ENCODE measurements at regions not wholly inside any gene's neighbourhood (a gene's known extent, or its start where the extent isn't known, plus 50 kb on each side); places are given as distances from the start of the nearest gene placed in this dataset.

DNA sequence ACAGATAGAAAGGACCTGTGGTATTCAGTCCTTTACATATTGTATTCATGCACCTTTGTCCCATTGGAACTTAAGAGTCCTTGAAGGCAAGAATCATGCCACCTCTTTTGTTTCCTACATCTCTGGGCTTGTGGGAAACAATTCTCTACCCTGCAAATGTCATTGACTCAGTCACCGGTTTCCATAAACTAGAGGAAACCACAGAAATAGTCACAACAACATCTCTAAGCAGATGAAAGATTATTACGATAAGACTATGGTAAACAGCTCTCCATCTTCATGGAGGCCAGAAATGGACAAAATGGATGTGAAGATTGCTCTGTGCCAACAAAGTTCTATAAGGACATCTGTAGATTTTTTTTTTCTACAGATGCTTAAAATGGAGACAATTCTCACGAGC, 165.5 kb downstream of the PIK3R1 start:
- no TSS peak for BruUV-seq (replicated peaks)
- Histone ChIP-seq H3K79me2 (ENCODE audit: insufficient read depth, low read length) (no peaks in the 10 kb centered on the region), H3K27ac (ENCODE audit: extremely low read length, insufficient read depth, low read length) (no peak overlapping the region), H4K20me1 (ENCODE audit: insufficient read depth, low read length) (no peaks in the 10 kb centered on the region), H3K4me2 (ENCODE audit: low read depth, low read length) (no peak overlapping the region), H3K9me3 (ENCODE audit: low read length) (no peaks in the 10 kb centered on the region), H3K4me1 (ENCODE audit: insufficient read depth, low read length) (no peaks in the 10 kb centered on the region), H2AFZ (ENCODE audit: low read length) (no peak overlapping the region), H3K27me3 (ENCODE audit: control insufficient read depth in 1 of 2, insufficient read depth in 2 of 2, low read length in 2 of 2) (0 out of 5 replicates have a peak, but pooled peaks cover 0 to 3% of the 10 kb centered on the region in 2 experiments), H3K4me3 (replicated peaks in 1 of 3; ENCODE audit: insufficient read depth in 1 of 3, low read depth in 2 of 3, low read length in 3 of 3) (no peak overlapping the region), H3K9ac (ENCODE audit: insufficient read depth, low read depth, low read length) (no peak overlapping the region), H3K36me3 (replicated peaks in 1 of 2; ENCODE audit: control insufficient read depth in 1 of 2, insufficient read depth in 2 of 2, low read length in 2 of 2) (no peaks in the 10 kb centered on the region)
- in situ Hi-C loops (cut with HindIII; ENCODE audit: extremely low pct_ligation_motif_present, low pct_unique_long_range_greater_than_20kb), result no loop called here
- TF ChIP-seq ZNF335 (CRISPR knock-in tag; IDR thresholded peaks at IDR 0.05), result no peak
- no peak for TF ChIP-seq GABPA (IDR thresholded peaks at IDR 0.05; ENCODE audit: low read depth, low read length)
- no peak for TF ChIP-seq GABPA (CRISPR knock-in tag; IDR thresholded peaks at IDR 0.05; ENCODE audit: low read depth)
- TF ChIP-seq AHDC1 (CRISPR knock-in tag; IDR thresholded peaks at IDR 0.05; ENCODE audit: borderline replicate concordance), result no peak
- TF ChIP-seq, protein P1, sequence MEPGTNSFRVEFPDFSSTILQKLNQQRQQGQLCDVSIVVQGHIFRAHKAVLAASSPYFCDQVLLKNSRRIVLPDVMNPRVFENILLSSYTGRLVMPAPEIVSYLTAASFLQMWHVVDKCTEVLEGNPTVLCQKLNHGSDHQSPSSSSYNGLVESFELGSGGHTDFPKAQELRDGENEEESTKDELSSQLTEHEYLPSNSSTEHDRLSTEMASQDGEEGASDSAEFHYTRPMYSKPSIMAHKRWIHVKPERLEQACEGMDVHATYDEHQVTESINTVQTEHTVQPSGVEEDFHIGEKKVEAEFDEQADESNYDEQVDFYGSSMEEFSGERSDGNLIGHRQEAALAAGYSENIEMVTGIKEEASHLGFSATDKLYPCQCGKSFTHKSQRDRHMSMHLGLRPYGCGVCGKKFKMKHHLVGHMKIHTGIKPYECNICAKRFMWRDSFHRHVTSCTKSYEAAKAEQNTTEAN (CRISPR knock-in tag; conservative IDR thresholded peaks at IDR 0.05), result no peak
- TF ChIP-seq ETS1 (CRISPR knock-in tag; IDR thresholded peaks at IDR 0.05), result no peak
- TF ChIP-seq, protein P2, sequence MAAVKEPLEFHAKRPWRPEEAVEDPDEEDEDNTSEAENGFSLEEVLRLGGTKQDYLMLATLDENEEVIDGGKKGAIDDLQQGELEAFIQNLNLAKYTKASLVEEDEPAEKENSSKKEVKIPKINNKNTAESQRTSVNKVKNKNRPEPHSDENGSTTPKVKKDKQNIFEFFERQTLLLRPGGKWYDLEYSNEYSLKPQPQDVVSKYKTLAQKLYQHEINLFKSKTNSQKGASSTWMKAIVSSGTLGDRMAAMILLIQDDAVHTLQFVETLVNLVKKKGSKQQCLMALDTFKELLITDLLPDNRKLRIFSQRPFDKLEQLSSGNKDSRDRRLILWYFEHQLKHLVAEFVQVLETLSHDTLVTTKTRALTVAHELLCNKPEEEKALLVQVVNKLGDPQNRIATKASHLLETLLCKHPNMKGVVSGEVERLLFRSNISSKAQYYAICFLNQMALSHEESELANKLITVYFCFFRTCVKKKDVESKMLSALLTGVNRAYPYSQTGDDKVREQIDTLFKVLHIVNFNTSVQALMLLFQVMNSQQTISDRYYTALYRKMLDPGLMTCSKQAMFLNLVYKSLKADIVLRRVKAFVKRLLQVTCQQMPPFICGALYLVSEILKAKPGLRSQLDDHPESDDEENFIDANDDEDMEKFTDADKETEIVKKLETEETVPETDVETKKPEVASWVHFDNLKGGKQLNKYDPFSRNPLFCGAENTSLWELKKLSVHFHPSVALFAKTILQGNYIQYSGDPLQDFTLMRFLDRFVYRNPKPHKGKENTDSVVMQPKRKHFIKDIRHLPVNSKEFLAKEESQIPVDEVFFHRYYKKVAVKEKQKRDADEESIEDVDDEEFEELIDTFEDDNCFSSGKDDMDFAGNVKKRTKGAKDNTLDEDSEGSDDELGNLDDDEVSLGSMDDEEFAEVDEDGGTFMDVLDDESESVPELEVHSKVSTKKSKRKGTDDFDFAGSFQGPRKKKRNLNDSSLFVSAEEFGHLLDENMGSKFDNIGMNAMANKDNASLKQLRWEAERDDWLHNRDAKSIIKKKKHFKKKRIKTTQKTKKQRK (IDR thresholded peaks at IDR 0.05; ENCODE audit: low read length), result no peak
- TF ChIP-seq, protein P3, sequence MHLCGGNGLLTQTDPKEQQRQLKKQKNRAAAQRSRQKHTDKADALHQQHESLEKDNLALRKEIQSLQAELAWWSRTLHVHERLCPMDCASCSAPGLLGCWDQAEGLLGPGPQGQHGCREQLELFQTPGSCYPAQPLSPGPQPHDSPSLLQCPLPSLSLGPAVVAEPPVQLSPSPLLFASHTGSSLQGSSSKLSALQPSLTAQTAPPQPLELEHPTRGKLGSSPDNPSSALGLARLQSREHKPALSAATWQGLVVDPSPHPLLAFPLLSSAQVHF (CRISPR knock-in tag; IDR thresholded peaks at IDR 0.05), result no peak
- no peak for TF ChIP-seq ZNF501 (CRISPR knock-in tag; IDR thresholded peaks at IDR 0.05)
- TF ChIP-seq U2AF1 (optimal IDR thresholded peaks at IDR 0.05; ENCODE audit: low read depth, low read length), result no peak
- TF ChIP-seq TGIF2 (CRISPR knock-in tag; IDR thresholded peaks at IDR 0.05), result no peak
- no peak for TF ChIP-seq JARID2 (CRISPR knock-in tag; IDR thresholded peaks at IDR 0.05; ENCODE audit: insufficient replicate concordance)
- no peak for TF ChIP-seq KLF11 (CRISPR knock-in tag; IDR thresholded peaks at IDR 0.05)
- FAIRE-seq (no peak), DNase-seq (ENCODE audit: low spot score) (no peak), ATAC-seq (no peak)
- ChIA-PET POLR2A (no interaction called here), CTCF (ENCODE audit: low intra/inter-chr PET ratio, low total read pairs) (no interaction called here)
- intact Hi-C loops (cut with micrococcal nuclease; ENCODE audit: unreplicated experiment), result no loop called here
- 35% methylated on average over 3 of the region's 3 CpGs for WGBS (ENCODE audit: low lambda C conversion rate)

Measured in HepG2 (cell line).